ENCODE measurements at regions not wholly inside any gene's neighbourhood (a gene's known extent, or its start where the extent isn't known, plus 50 kb on each side); places are given as distances from the start of the nearest gene placed in this dataset.

DNA sequence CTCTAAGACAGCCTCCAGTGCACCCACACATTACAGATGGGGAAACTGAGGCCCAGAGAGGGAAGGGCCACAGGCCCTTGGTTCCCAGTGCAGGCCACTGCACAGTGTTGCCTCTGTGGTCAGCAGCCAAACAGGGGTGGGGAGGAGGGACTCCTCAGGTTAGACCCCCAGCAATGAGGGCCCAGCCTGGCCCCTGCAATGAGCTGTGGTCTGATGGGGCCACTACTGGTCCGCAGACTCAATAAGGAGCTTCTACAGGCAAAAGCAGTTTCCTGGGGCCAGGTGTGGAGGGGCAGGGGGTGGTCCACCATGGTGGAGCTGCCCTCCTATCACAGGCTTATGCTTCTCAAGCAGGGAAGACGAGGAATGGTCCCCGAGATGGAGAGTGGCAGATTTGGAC, 87.6 kb downstream of the HS1BP3 start:
- no peak for TF ChIP-seq EZH2 (IDR thresholded peaks at IDR 0.05)
- no peak for TF ChIP-seq EZH2phosphoT487 (IDR thresholded peaks at IDR 0.05)

Measured in neural progenitor cell (in vitro differentiated cells).